ENCODE measurements at regions not wholly inside any gene's neighbourhood (a gene's known extent, or its start where the extent isn't known, plus 50 kb on each side); places are given as distances from the start of the nearest gene placed in this dataset.

GRCh38 chr9:111118256-111118948, 80.1 kb upstream of the LPAR1 start:
- no peaks in the 10 kb centered on the region for H3K4me1 ChIP-seq (ENCODE audit: insufficient read depth, insufficient read length)
- peaks cover 25% of the 10 kb centered on the region for H3K9me3 ChIP-seq (ENCODE audit: insufficient read depth, low read length)
- DNase-seq (ENCODE audit: low read depth, low spot score): no peak
- H3K9ac ChIP-seq (ENCODE audit: insufficient read length, low read depth): no peak overlapping the region
- no peak for TF ChIP-seq SUZ12 (IDR thresholded peaks at IDR 0.05; ENCODE audit: extremely low read depth, insufficient read depth, insufficient read length)
- no peak for TF ChIP-seq YY1 (IDR thresholded peaks at IDR 0.05; ENCODE audit: insufficient read depth, insufficient read length)
- TF ChIP-seq ZNF274 (IDR thresholded peaks at IDR 0.05; ENCODE audit: low read depth, low read length): no peak
- H3K27me3 ChIP-seq (ENCODE audit: insufficient read depth, insufficient read length): no peaks in the 10 kb centered on the region
- H3K36me3 ChIP-seq (ENCODE audit: insufficient read depth, insufficient read length, low read length): no peaks in the 10 kb centered on the region
- H3K4me3 ChIP-seq (ENCODE audit: insufficient read length, low read depth): no peak overlapping the region

- TF ChIP-seq SUZ12 (IDR thresholded peaks at IDR 0.05; ENCODE audit: extremely low read depth, insufficient read depth, insufficient read length) (no peak), YY1 (IDR thresholded peaks at IDR 0.05; ENCODE audit: insufficient read depth, insufficient read length) (no peak), ZNF274 (IDR thresholded peaks at IDR 0.05; ENCODE audit: low read depth, low read length) (no peak)
- Histone ChIP-seq H3K4me1 (ENCODE audit: insufficient read depth, insufficient read length) (no peaks in the 10 kb centered on the region), H3K36me3 (ENCODE audit: insufficient read depth, insufficient read length, low read length) (no peaks in the 10 kb centered on the region), H3K9me3 (ENCODE audit: insufficient read depth, low read length) (peaks cover 6% of the 10 kb centered on the region), H3K27me3 (ENCODE audit: insufficient read depth, insufficient read length) (no peaks in the 10 kb centered on the region), H3K4me3 (ENCODE audit: insufficient read length, low read depth) (no peak overlapping the region), H3K9ac (ENCODE audit: insufficient read length, low read depth) (no peak overlapping the region)
- no peak for DNase-seq (ENCODE audit: low read depth, low spot score)
These were observed 76.2 kb upstream of the LPAR1 start for GRCh38 chr9:111114486-111114885.

DNA sequence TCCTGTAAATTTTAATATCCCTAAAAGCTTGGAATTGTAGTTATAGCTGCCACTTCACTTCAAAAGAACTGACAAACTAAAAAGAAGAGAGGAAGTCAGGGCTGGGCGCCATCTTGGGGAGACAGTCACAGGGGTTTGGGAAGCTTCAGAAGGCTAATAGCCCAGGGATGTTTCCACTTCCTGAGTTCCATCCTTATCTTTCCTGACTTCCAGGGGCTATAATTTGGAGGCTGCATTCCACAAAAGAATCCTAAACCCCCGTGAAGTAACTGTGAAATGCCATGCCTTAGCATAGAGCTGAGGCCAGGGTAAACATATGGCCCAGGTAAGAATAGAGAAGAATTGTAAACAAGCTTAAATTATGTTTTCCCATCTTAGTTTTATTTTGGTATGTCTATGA, 75.4 kb upstream of the LPAR1 start:
- Histone ChIP-seq H3K36me3 (ENCODE audit: insufficient read depth, insufficient read length, low read length) (no peaks in the 10 kb centered on the region), H3K27me3 (ENCODE audit: insufficient read depth, insufficient read length) (no peaks in the 10 kb centered on the region), H3K4me1 (ENCODE audit: insufficient read depth, insufficient read length) (no peaks in the 10 kb centered on the region), H3K9ac (ENCODE audit: insufficient read length, low read depth) (no peak overlapping the region), H3K4me3 (ENCODE audit: insufficient read length, low read depth) (no peak overlapping the region), H3K9me3 (ENCODE audit: insufficient read depth, low read length) (no peaks in the 10 kb centered on the region)
- TF ChIP-seq YY1 (IDR thresholded peaks at IDR 0.05; ENCODE audit: insufficient read depth, insufficient read length): no peak
- no peak for TF ChIP-seq ZNF274 (IDR thresholded peaks at IDR 0.05; ENCODE audit: low read depth, low read length)
- DNase-seq (ENCODE audit: low read depth, low spot score): no peak

- DNase-seq (ENCODE audit: low read depth, low spot score): no peak
- Histone ChIP-seq H3K9me3 (ENCODE audit: insufficient read depth, low read length) (no peaks in the 10 kb centered on the region), H3K36me3 (ENCODE audit: insufficient read depth, insufficient read length, low read length) (no peaks in the 10 kb centered on the region), H3K4me3 (ENCODE audit: insufficient read length, low read depth) (no peak overlapping the region), H3K9ac (ENCODE audit: insufficient read length, low read depth) (no peak overlapping the region), H3K4me1 (ENCODE audit: insufficient read depth, insufficient read length) (no peaks in the 10 kb centered on the region), H3K27me3 (ENCODE audit: insufficient read depth, insufficient read length) (no peaks in the 10 kb centered on the region)
- TF ChIP-seq SUZ12 (IDR thresholded peaks at IDR 0.05; ENCODE audit: extremely low read depth, insufficient read depth, insufficient read length) (no peak), ZNF274 (IDR thresholded peaks at IDR 0.05; ENCODE audit: low read depth, low read length) (no peak), YY1 (IDR thresholded peaks at IDR 0.05; ENCODE audit: insufficient read depth, insufficient read length) (no peak)
These were observed 72.5 kb upstream of the LPAR1 start for GRCh38 chr9:111110805-111111204.

DNA sequence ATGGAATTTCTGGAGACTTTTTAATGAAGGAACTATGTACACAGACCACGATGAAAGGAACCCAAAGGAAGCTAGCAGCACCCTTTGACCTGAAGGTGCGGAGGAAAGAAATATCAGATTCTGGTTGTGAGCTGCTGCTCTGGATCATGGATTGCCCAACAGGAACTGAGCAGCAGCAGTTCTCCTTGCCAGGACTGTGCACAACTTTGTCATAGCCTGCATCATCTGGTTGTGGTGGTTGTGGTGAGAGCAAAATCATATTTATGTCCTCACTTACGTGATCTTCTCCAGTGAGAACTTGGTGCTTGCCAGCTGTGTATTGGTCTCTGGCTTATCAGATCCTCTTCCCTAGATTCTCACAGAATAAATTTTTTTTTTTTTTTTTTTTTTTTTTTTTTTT, 70.7 kb upstream of the LPAR1 start:
- no peaks in the 10 kb centered on the region for H3K9me3 ChIP-seq (ENCODE audit: insufficient read depth, low read length)
- H3K36me3 ChIP-seq (ENCODE audit: insufficient read depth, insufficient read length, low read length): no peaks in the 10 kb centered on the region
- no peaks in the 10 kb centered on the region for H3K27me3 ChIP-seq (ENCODE audit: insufficient read depth, insufficient read length)
- H3K4me1 ChIP-seq (ENCODE audit: insufficient read depth, insufficient read length): no peaks in the 10 kb centered on the region
- TF ChIP-seq YY1 (IDR thresholded peaks at IDR 0.05; ENCODE audit: insufficient read depth, insufficient read length) (no peak), SUZ12 (IDR thresholded peaks at IDR 0.05; ENCODE audit: extremely low read depth, insufficient read depth, insufficient read length) (no peak), ZNF274 (IDR thresholded peaks at IDR 0.05; ENCODE audit: low read depth, low read length) (no peak)
- H3K9ac ChIP-seq (ENCODE audit: insufficient read length, low read depth): no peak overlapping the region
- DNase-seq (ENCODE audit: low read depth, low spot score): no peak
- no peak overlapping the region for H3K4me3 ChIP-seq (ENCODE audit: insufficient read length, low read depth)

DNA sequence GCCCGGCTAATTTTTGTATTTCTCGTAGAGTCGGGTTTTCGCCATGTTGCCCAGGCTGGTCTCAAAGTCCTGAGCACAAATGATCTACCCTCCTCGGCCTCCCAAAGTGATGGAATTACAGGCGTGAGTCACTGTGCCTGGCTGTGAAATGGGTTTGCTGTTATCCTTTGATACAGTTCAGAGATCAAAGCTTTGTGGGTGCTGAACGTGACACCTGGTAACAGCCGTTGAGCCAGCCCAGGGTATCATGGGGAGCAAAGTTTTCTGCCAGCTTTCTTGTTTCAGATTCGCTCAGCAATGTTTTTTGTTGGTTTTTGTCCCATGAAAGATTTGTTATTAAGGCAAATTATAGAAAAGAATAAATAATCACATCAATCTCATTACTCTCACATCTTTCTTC, 68.9 kb upstream of the LPAR1 start:
- Histone ChIP-seq H3K9ac (ENCODE audit: insufficient read length, low read depth) (no peak overlapping the region), H3K4me1 (ENCODE audit: insufficient read depth, insufficient read length) (no peaks in the 10 kb centered on the region), H3K27me3 (ENCODE audit: insufficient read depth, insufficient read length) (peaks cover 4% of the 10 kb centered on the region), H3K36me3 (ENCODE audit: insufficient read depth, insufficient read length, low read length) (no peaks in the 10 kb centered on the region), H3K4me3 (ENCODE audit: insufficient read length, low read depth) (no peak overlapping the region), H3K9me3 (ENCODE audit: insufficient read depth, low read length) (no peaks in the 10 kb centered on the region)
- TF ChIP-seq ZNF274 (IDR thresholded peaks at IDR 0.05; ENCODE audit: low read depth, low read length) (no peak), SUZ12 (IDR thresholded peaks at IDR 0.05; ENCODE audit: extremely low read depth, insufficient read depth, insufficient read length) (no peak), YY1 (IDR thresholded peaks at IDR 0.05; ENCODE audit: insufficient read depth, insufficient read length) (no peak)
- DNase-seq (ENCODE audit: low read depth, low spot score): no peak

DNA sequence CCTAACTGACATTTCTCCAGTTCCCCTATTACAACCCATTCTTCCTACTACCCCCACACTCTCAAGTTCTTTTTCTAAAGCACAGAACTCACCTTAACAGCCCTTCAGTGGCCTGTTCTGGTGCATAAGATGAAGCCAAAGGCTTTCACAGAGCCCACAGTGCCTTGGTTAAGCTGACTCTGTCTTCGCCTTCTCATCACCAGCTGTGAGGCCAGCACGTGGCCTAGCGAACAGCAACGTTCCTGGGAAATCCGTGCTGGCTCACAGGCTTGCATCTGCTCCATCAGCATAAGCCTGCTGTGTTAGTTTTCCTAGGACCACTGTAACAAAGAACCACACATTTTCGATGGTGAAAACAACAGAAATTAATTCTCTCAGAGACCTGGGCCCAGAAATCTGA, 67.9 kb upstream of the LPAR1 start:
- H3K27me3 ChIP-seq (ENCODE audit: insufficient read depth, insufficient read length): peaks cover 9% of the 10 kb centered on the region
- H3K4me3 ChIP-seq (ENCODE audit: insufficient read length, low read depth): no peak overlapping the region
- no peak overlapping the region for H3K9ac ChIP-seq (ENCODE audit: insufficient read length, low read depth)
- no peaks in the 10 kb centered on the region for H3K4me1 ChIP-seq (ENCODE audit: insufficient read depth, insufficient read length)
- H3K9me3 ChIP-seq (ENCODE audit: insufficient read depth, low read length): no peaks in the 10 kb centered on the region
- no peak for DNase-seq (ENCODE audit: low read depth, low spot score)
- no peaks in the 10 kb centered on the region for H3K36me3 ChIP-seq (ENCODE audit: insufficient read depth, insufficient read length, low read length)
- TF ChIP-seq SUZ12 (IDR thresholded peaks at IDR 0.05; ENCODE audit: extremely low read depth, insufficient read depth, insufficient read length): no peak
- no peak for TF ChIP-seq YY1 (IDR thresholded peaks at IDR 0.05; ENCODE audit: insufficient read depth, insufficient read length)
- no peak for TF ChIP-seq ZNF274 (IDR thresholded peaks at IDR 0.05; ENCODE audit: low read depth, low read length)

All from NT2/D1 (cell line).